Smooth muscle cell (in vitro differentiated cells): ENCODE measurements at regions not wholly inside any gene's neighbourhood (a gene's known extent, or its start where the extent isn't known, plus 50 kb on each side); places are given as distances from the start of the nearest gene placed in this dataset.

ENCODE experiments used
- DNase-seq: peaks from one replicate; lab custom pipeline; 2025; ENCODE audit not compliant: unreplicated experiment; lab: John Stamatoyannopoulos, UW
- H2AFZ ChIP-seq: fragments of 200-600 bp; sonication (generic); 2 replicates; pipeline ENCODE4 v1.6.0; 2016; ENCODE audit warnings: antibody characterized with exemption, low read depth, mild to moderate bottlenecking
- H3F3A ChIP-seq: fragments of 200-600 bp; sonication (generic); 2 replicates; pipeline ENCODE4 v1.6.0; 2017; ENCODE audit warnings: antibody characterized with exemption, low read depth
- H3K27ac ChIP-seq: fragments of 200-600 bp; sonication (generic); 2 replicates; pipeline ENCODE4 v1.5.1; 2016; ENCODE audit warnings: low read depth, mild to moderate bottlenecking
- H3K27me3 ChIP-seq: fragments of 200-600 bp; sonication (generic); 2 replicates; pipeline ENCODE4 v1.6.1; 2016; ENCODE audit warnings: low read depth, mild to moderate bottlenecking
- H3K36me3 ChIP-seq: fragments of 200-600 bp; sonication (generic); 2 replicates; pipeline ENCODE4 v1.5.1; 2016; ENCODE audit warnings: low read depth
- H3K4me1 ChIP-seq: fragments of 200-600 bp; sonication (generic); 2 replicates; pipeline ENCODE4 v1.5.1; 2016; ENCODE audit warnings: low read depth
- H3K4me2 ChIP-seq: fragments of 200-600 bp; sonication (generic); 2 replicates; pipeline ENCODE4 v1.6.0; 2016; ENCODE audit warnings: mild to moderate bottlenecking
- H3K4me3 ChIP-seq: fragments of 200-600 bp; sonication (generic); 2 replicates; pipeline ENCODE4 v1.5.1; 2016; ENCODE audit warnings: mild to moderate bottlenecking
- H3K79me2 ChIP-seq: fragments of 200-600 bp; sonication (generic); 2 replicates; pipeline ENCODE4 v1.6.0; 2016; ENCODE audit warnings: low read depth, mild to moderate bottlenecking
- H3K9ac ChIP-seq: fragments of 200-600 bp; sonication (generic); 2 replicates; pipeline ENCODE4 v1.6.0; 2016; ENCODE audit warnings: low read depth
- H3K9me3 ChIP-seq: fragments of 200-600 bp; sonication (generic); replicated peaks from 2 replicates; pipeline ENCODE4 v1.5.1; 2016; ENCODE audit warnings: low read depth
- H4K20me1 ChIP-seq: fragments of 200-600 bp; sonication (generic); 2 replicates; pipeline ENCODE4 v1.6.0; 2016; ENCODE audit warnings: low read depth
- CTCF ChIP-seq: fragments of 200-600 bp; sonication (generic); IDR thresholded peaks from 2 replicates; pipeline ENCODE4 v1.5.1; 2017; ENCODE audit warnings: borderline replicate concordance, mild to moderate bottlenecking, antibody characterized with exemption; ENCODE audit not compliant: insufficient read depth, poor library complexity, severe bottlenecking
- WGBS: methylation state at CpG from one replicate; pipeline ENCODE4 v1.1.7; 2016; ENCODE audit warnings: low lambda C conversion rate; 5-methylcytosine and 5-hydroxymethylcytosine counted together

GRCh38 chr3:191770541-191770940, 309.6 kb downstream of the PYDC2 start:
- H3K9me3 ChIP-seq: no peaks in the 10 kb centered on the region
- DNase-seq: no peak
- WGBS: 71% methylated on average over 1 of the region's 1 CpG
- H2AFZ ChIP-seq: no peak overlapping the region
- H3K79me2 ChIP-seq: no peaks in the 10 kb centered on the region
- no peak overlapping the region for H3K4me3 ChIP-seq
- H3K4me2 ChIP-seq: no peak overlapping the region
- no peaks in the 10 kb centered on the region for H3K4me1 ChIP-seq
- no peak overlapping the region for H3K9ac ChIP-seq
- no peak for TF ChIP-seq CTCF
- no peaks in the 10 kb centered on the region for H3F3A ChIP-seq
- H3K27ac ChIP-seq: no peak overlapping the region
- H3K27me3 ChIP-seq: no peaks in the 10 kb centered on the region
- H3K36me3 ChIP-seq: no peaks in the 10 kb centered on the region
- no peaks in the 10 kb centered on the region for H4K20me1 ChIP-seq

GRCh38 chr3:191774485-191774884, 313.5 kb downstream of the PYDC2 start:
- no peaks in the 10 kb centered on the region for H3F3A ChIP-seq
- TF ChIP-seq CTCF: no peak
- no peaks in the 10 kb centered on the region for H3K9me3 ChIP-seq
- no peak overlapping the region for H3K4me2 ChIP-seq
- H3K9ac ChIP-seq: no peak overlapping the region
- no peaks in the 10 kb centered on the region for H3K27me3 ChIP-seq
- no peaks in the 10 kb centered on the region for H3K79me2 ChIP-seq
- no peak for DNase-seq
- H4K20me1 ChIP-seq: no peaks in the 10 kb centered on the region
- peak overlapping the region; percentile 84 for H3K27ac ChIP-seq
- WGBS: 47% methylated on average over 4 of the region's 4 CpGs
- H2AFZ ChIP-seq: no peak overlapping the region
- H3K4me3 ChIP-seq: no peak overlapping the region
- no peaks in the 10 kb centered on the region for H3K4me1 ChIP-seq
- H3K36me3 ChIP-seq: no peaks in the 10 kb centered on the region

GRCh38 chr3:191775451-191776233, 314.7 kb downstream of the PYDC2 start:
- Histone ChIP-seq H3K27ac (peak overlapping the region; percentile 84), H3K4me2 (no peak overlapping the region), H3K79me2 (no peaks in the 10 kb centered on the region), H3K4me1 (no peaks in the 10 kb centered on the region), H3F3A (no peaks in the 10 kb centered on the region), H4K20me1 (no peaks in the 10 kb centered on the region), H3K27me3 (no peaks in the 10 kb centered on the region), H3K36me3 (no peaks in the 10 kb centered on the region), H3K9me3 (no peaks in the 10 kb centered on the region), H2AFZ (no peak overlapping the region), H3K4me3 (no peak overlapping the region), H3K9ac (no peak overlapping the region)
- no peak for TF ChIP-seq CTCF
- DNase-seq: no peak
- WGBS: 66% methylated on average over 5 of the region's 5 CpGs

GRCh38 chr3:191781044-191781443, 320.1 kb downstream of the PYDC2 start:
- no peaks in the 10 kb centered on the region for H3K9me3 ChIP-seq
- no peak overlapping the region for H3K4me3 ChIP-seq
- no peak overlapping the region for H2AFZ ChIP-seq
- TF ChIP-seq CTCF: no peak
- no peak overlapping the region for H3K4me2 ChIP-seq
- no peaks in the 10 kb centered on the region for H3K79me2 ChIP-seq
- H3K4me1 ChIP-seq: no peaks in the 10 kb centered on the region
- H3K27me3 ChIP-seq: no peaks in the 10 kb centered on the region
- no peak overlapping the region for H3K27ac ChIP-seq
- no peaks in the 10 kb centered on the region for H3F3A ChIP-seq
- no peak for DNase-seq
- H4K20me1 ChIP-seq: no peaks in the 10 kb centered on the region
- 85% methylated on average over 4 of the region's 4 CpGs for WGBS
- H3K9ac ChIP-seq: no peak overlapping the region
- H3K36me3 ChIP-seq: no peaks in the 10 kb centered on the region
